GM23248 (cell line): ENCODE measurements at regions not wholly inside any gene's neighbourhood (a gene's known extent, or its start where the extent isn't known, plus 50 kb on each side); places are given as distances from the start of the nearest gene placed in this dataset.

Experiments used
- DNase-seq: peaks from one replicate; pipeline ENCODE4 v3.0.0-alpha.2; 2015
- H2AFZ ChIP-seq: fragments of 200-600 bp; sonication (generic); 2 replicates; pipeline ENCODE4 v1.6.1; 2016; ENCODE audit warnings: antibody characterized with exemption
- H3F3A ChIP-seq: fragments of 200-600 bp; sonication (generic); 2 replicates; pipeline ENCODE4 v1.6.1; 2016; ENCODE audit warnings: mild to moderate bottlenecking, antibody characterized with exemption, mixed run types; ENCODE audit not compliant: insufficient read depth
- H3K27ac ChIP-seq: fragments of 200-600 bp; sonication (generic); 2 replicates; pipeline ENCODE4 v1.5.1; 2016; ENCODE audit warnings: mild to moderate bottlenecking
- H3K27me3 ChIP-seq: fragments of 200-600 bp; sonication (generic); replicated peaks from 2 replicates; pipeline ENCODE4 v1.6.1; 2016; ENCODE audit warnings: mild to moderate bottlenecking; ENCODE audit not compliant: insufficient read depth
- H3K36me3 ChIP-seq: fragments of 200-600 bp; sonication (generic); 2 replicates; pipeline ENCODE4 v1.6.1; 2016; ENCODE audit warnings: low read depth, mild to moderate bottlenecking
- H3K4me1 ChIP-seq: fragments of 200-600 bp; sonication (generic); 2 replicates; pipeline ENCODE4 v1.6.1; 2016; ENCODE audit warnings: mild to moderate bottlenecking; ENCODE audit not compliant: insufficient read depth
- H3K4me2 ChIP-seq: fragments of 200-600 bp; sonication (generic); one replicate; pipeline ENCODE4 v1.6.1; 2016; ENCODE audit warnings: mild to moderate bottlenecking; ENCODE audit not compliant: unreplicated experiment
- H3K4me3 ChIP-seq: fragments of 200-600 bp; sonication (generic); 2 replicates; pipeline ENCODE4 v1.5.1; 2016; ENCODE audit warnings: mild to moderate bottlenecking
- H3K79me2 ChIP-seq: fragments of 200-600 bp; sonication (generic); 2 replicates; pipeline ENCODE4 v1.6.1; 2016; ENCODE audit warnings: mild to moderate bottlenecking; ENCODE audit not compliant: insufficient read depth
- H3K9ac ChIP-seq: fragments of 200-600 bp; sonication (generic); 2 replicates; pipeline ENCODE4 v1.6.1; 2016; ENCODE audit warnings: mild to moderate bottlenecking
- H3K9me2 ChIP-seq: fragments of 200-600 bp; sonication (generic); 2 replicates; pipeline ENCODE4 v1.6.1; 2016; ENCODE audit warnings: mixed run types, mild to moderate bottlenecking, moderate library complexity; ENCODE audit not compliant: insufficient read depth
- H3K9me3 ChIP-seq: fragments of 200-600 bp; sonication (generic); one replicate; pipeline ENCODE4 v1.6.1; 2017; ENCODE audit warnings: low read depth
- H4K20me1 ChIP-seq: fragments of 200-600 bp; sonication (generic); 2 replicates; pipeline ENCODE4 v1.6.0; 2016; ENCODE audit not compliant: insufficient read depth
- EZH2 ChIP-seq: fragments of 200-600 bp; sonication (generic); IDR thresholded peaks from 2 replicates; pipeline ENCODE4 v1.6.1; 2018; ENCODE audit warnings: antibody characterized with exemption, mild to moderate bottlenecking; ENCODE audit not compliant: insufficient read depth, poor library complexity, severe bottlenecking
- EZH2phosphoT487 ChIP-seq: fragments of 200-600 bp; sonication (generic); IDR thresholded peaks from 2 replicates; pipeline ENCODE4 v1.6.1; 2018; ENCODE audit warnings: antibody characterized with exemption, moderate library complexity, mild to moderate bottlenecking, low read depth; ENCODE audit not compliant: insufficient read depth
- WGBS, 2 experiments: methylation state at CpG; one replicate each; pipeline ENCODE4 v1.1.6; 2015 to 2017; ENCODE audit warnings: low lambda C conversion rate in 2 of 2, low coverage in 1 of 2; ENCODE audit errors: missing lambda C conversion rate in 2 of 2; 5-methylcytosine and 5-hydroxymethylcytosine counted together
- in situ Hi-C: fragments of 300-500 bp; cut with MboI; formaldehyde crosslinking; loops from 2 replicates; pipeline ENCODE4 v1.15.0; 2020

- no peak overlapping the region for H3K4me2 ChIP-seq
- H3K27me3 ChIP-seq = no peaks in the 10 kb centered on the region
- no peak overlapping the region for H3K9ac ChIP-seq
- no peaks in the 10 kb centered on the region for H4K20me1 ChIP-seq
- H3K9me2 ChIP-seq = no peaks in the 10 kb centered on the region
- TF ChIP-seq EZH2phosphoT487 = no peak
- no peak for TF ChIP-seq EZH2
- H3F3A ChIP-seq = no peaks in the 10 kb centered on the region
- 0% methylated on average over 1 of the region's 1 CpG for WGBS, 2 experiments
- in situ Hi-C loops = no loop called here
- no peak overlapping the region for H3K27ac ChIP-seq
- DNase-seq = no peak
- no peak overlapping the region for H3K4me3 ChIP-seq
- no peak overlapping the region for H2AFZ ChIP-seq
- H3K9me3 ChIP-seq = no peaks in the 10 kb centered on the region
- no peaks in the 10 kb centered on the region for H3K4me1 ChIP-seq
- H3K79me2 ChIP-seq = no peaks in the 10 kb centered on the region
- no peaks in the 10 kb centered on the region for H3K36me3 ChIP-seq
Measured at GRCh38 chr19:27936139-27936538, 1276.8 kb downstream of the UQCRFS1 start.

DNA sequence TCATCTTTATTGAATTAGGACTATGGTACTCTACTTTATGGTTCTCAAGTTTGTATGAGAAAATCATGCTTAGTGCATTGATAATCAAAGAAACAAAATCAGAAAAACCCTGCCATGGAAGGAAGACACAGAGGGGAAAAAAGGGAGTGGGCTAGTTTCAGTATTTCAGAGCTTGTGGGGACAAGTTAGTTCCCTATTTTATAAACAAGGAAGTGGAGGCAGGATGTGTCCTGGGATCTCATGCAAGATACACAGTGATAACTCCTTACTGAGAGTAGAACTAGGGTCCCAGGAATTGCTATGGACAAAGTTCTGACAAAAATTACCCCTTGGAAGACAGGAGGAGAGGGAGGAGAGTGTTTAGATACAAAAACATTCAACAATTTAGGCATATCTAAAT, 1277.3 kb downstream of the UQCRFS1 start:
- no peaks in the 10 kb centered on the region for H4K20me1 ChIP-seq
- no peaks in the 10 kb centered on the region for H3K9me2 ChIP-seq
- H3K9ac ChIP-seq = no peak overlapping the region
- no peak overlapping the region for H3K4me3 ChIP-seq
- H3K27ac ChIP-seq = no peak overlapping the region
- TF ChIP-seq EZH2phosphoT487 (no peak), EZH2 (no peak)
- no peak for DNase-seq
- in situ Hi-C loops = no loop called here
- no peak overlapping the region for H2AFZ ChIP-seq
- H3K79me2 ChIP-seq = no peaks in the 10 kb centered on the region
- no peaks in the 10 kb centered on the region for H3F3A ChIP-seq
- no peaks in the 10 kb centered on the region for H3K27me3 ChIP-seq
- H3K9me3 ChIP-seq = no peaks in the 10 kb centered on the region
- H3K36me3 ChIP-seq = no peaks in the 10 kb centered on the region
- H3K4me2 ChIP-seq = no peak overlapping the region
- H3K4me1 ChIP-seq = no peaks in the 10 kb centered on the region

DNA sequence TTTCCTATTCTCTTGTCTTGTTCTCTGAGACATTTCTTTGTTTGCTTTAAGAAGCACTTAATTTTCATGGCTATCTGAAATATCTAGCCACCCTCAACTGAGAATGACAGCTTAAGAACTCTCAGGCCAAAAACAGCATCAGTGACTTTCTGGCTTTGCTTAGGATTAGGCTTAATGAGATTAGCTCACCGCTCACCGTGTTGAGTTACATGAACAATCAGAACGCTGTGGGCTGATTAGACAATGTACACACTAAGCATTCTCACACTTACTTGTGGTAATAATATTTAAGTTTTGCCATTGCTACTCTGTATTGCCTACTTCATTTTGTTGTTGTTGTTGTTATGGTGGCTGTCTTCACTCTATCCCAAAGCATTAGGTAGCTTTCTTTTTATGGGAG, 1283.6 kb downstream of the UQCRFS1 start:
- no peak for DNase-seq
- Histone ChIP-seq H3K27me3 (no peaks in the 10 kb centered on the region), H4K20me1 (no peaks in the 10 kb centered on the region)

GRCh38 chr19:27925202-27925601, 1287.7 kb downstream of the UQCRFS1 start:
- H3K4me2 ChIP-seq = no peak overlapping the region
- in situ Hi-C loops = no loop called here
- no peak for DNase-seq
- no peaks in the 10 kb centered on the region for H4K20me1 ChIP-seq
- WGBS, 2 experiments = 19 to 22% methylated on average over 2 of the region's 2 CpGs
- H3K4me3 ChIP-seq = no peak overlapping the region
- H3K9ac ChIP-seq = no peak overlapping the region
- H3K27ac ChIP-seq = no peak overlapping the region
- H3K36me3 ChIP-seq = no peaks in the 10 kb centered on the region
- no peaks in the 10 kb centered on the region for H3K9me3 ChIP-seq
- no peaks in the 10 kb centered on the region for H3K4me1 ChIP-seq
- H3K79me2 ChIP-seq = no peaks in the 10 kb centered on the region
- no peaks in the 10 kb centered on the region for H3F3A ChIP-seq
- no peaks in the 10 kb centered on the region for H3K9me2 ChIP-seq
- H2AFZ ChIP-seq = no peak overlapping the region
- TF ChIP-seq EZH2phosphoT487 (no peak), EZH2 (no peak)
- no peaks in the 10 kb centered on the region for H3K27me3 ChIP-seq

More for the DNA sequence above, 1283.6 kb downstream of the UQCRFS1 start:
- Histone ChIP-seq H3K4me2 (no peak overlapping the region), H3K9ac (no peak overlapping the region), H3K4me3 (no peak overlapping the region), H3K36me3 (no peaks in the 10 kb centered on the region), H2AFZ (no peak overlapping the region), H3F3A (no peaks in the 10 kb centered on the region), H3K27ac (no peak overlapping the region), H3K4me1 (no peaks in the 10 kb centered on the region), H3K9me2 (no peaks in the 10 kb centered on the region), H3K79me2 (no peaks in the 10 kb centered on the region), H3K9me3 (no peaks in the 10 kb centered on the region)
- TF ChIP-seq EZH2phosphoT487 (no peak), EZH2 (no peak)
- in situ Hi-C loops = no loop called here
- WGBS, 2 experiments = 44 to 48% methylated on average over 3 of the region's 3 CpGs

GRCh38 chr19:27922970-27923369, 1290.0 kb downstream of the UQCRFS1 start:
- Histone ChIP-seq H3F3A (no peaks in the 10 kb centered on the region), H3K9me3 (no peaks in the 10 kb centered on the region), H3K27me3 (no peaks in the 10 kb centered on the region), H3K36me3 (no peaks in the 10 kb centered on the region), H4K20me1 (no peaks in the 10 kb centered on the region), H3K9me2 (no peaks in the 10 kb centered on the region), H3K9ac (no peak overlapping the region), H3K79me2 (no peaks in the 10 kb centered on the region), H3K4me2 (no peak overlapping the region), H2AFZ (no peak overlapping the region), H3K4me3 (no peak overlapping the region), H3K4me1 (no peaks in the 10 kb centered on the region), H3K27ac (no peak overlapping the region)
- no peak for TF ChIP-seq EZH2phosphoT487
- TF ChIP-seq EZH2 = no peak
- in situ Hi-C loops = no loop called here
- 22 to 24% methylated on average over 3 of the region's 3 CpGs for WGBS, 2 experiments
- DNase-seq = no peak
